ENCODE measurements at regions not wholly inside any gene's neighbourhood (a gene's known extent, or its start where the extent isn't known, plus 50 kb on each side); places are given as distances from the start of the nearest gene placed in this dataset.

DNA sequence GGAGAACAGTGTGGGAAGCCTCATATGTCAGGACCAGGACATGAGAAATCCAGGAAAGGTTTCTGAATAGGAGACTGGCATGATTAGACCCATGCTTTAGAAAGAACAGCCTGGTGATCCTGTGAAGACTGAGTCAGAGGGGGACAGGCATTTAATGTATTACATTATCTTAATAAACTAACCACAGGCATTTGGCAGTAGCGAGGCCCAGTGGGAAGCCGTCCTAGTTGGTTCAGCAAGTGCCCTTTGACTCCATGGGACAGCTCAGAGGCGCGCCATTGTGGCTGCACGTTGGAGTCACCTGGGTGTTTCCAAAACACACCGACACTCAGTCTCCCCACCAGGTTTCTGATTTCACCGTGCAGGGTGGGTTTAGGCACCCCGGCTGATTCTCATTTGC lies 90.5 kb upstream of the DGKG start:
- no peak for TF ChIP-seq CTCF (IDR thresholded peaks at IDR 0.05)
- no peak for TF ChIP-seq POLR2A (IDR thresholded peaks at IDR 0.05)
